Naive B cell (primary cell): ENCODE measurements at regions not wholly inside any gene's neighbourhood (a gene's known extent, or its start where the extent isn't known, plus 50 kb on each side); places are given as distances from the start of the nearest gene placed in this dataset.
"Not testable (repeated sequence)": the region's sequence is repeated elsewhere in the genome, so short reads cannot be mapped to it uniquely, and the experiment has no call there.

Experiments used
- ATAC-seq, 2 donors: fragments of 150-1000 bp; cut with Tn5 transposase; 2 replicates each; pipeline ENCODE4 v1.10.0; 2021; ENCODE audit warnings: low read depth in 2 of 2, mild to moderate bottlenecking in 2 of 2, moderate library complexity in 2 of 2
- DNase-seq: peaks from one replicate; pipeline ENCODE4 v3.0.0; 2022
- H3K27ac Mint-ChIP-seq, 6 donors: one replicate each; pipeline ENCODE4 v1.8.0; 2020 to 2022; ENCODE audit warnings: mild to moderate bottlenecking in 6 of 6, mixed read lengths in 6 of 6, moderate library complexity in 5 of 6, inconsistent platforms in 2 of 6
- H3K27me3 Mint-ChIP-seq, 3 donors: one replicate each; pipeline ENCODE4 v1.8.0; 2021 to 2022; ENCODE audit warnings: mixed read lengths in 3 of 3, mild to moderate bottlenecking in 1 of 3
- H3K36me3 Mint-ChIP-seq, 2 donors: one replicate each; pipeline ENCODE4 v1.8.0; 2020 to 2022; ENCODE audit warnings: mixed read lengths in 2 of 2, inconsistent platforms in 1 of 2, mild to moderate bottlenecking in 1 of 2
- H3K4me1 Mint-ChIP-seq, 3 donors: one replicate each; pipeline ENCODE4 v1.8.0; 2020 to 2022; ENCODE audit warnings: mixed read lengths in 3 of 3, inconsistent platforms in 1 of 3, mild to moderate bottlenecking in 1 of 3, moderate library complexity in 1 of 3
- H3K4me3 Mint-ChIP-seq, 8 donors: one replicate each; pipeline ENCODE4 v1.8.0; 2020 to 2022; ENCODE audit warnings: mild to moderate bottlenecking in 8 of 8, mixed read lengths in 8 of 8, moderate library complexity in 8 of 8, inconsistent platforms in 2 of 8
- H3K9me3 Mint-ChIP-seq, 7 donors: one replicate each; pipeline ENCODE4 v1.8.0; 2020 to 2022; ENCODE audit warnings: mixed read lengths in 7 of 7, mild to moderate bottlenecking in 5 of 7, inconsistent platforms in 2 of 7, moderate library complexity in 1 of 7

GRCh38 chr10:9028231-9028630, 973.7 kb downstream of the GATA3 start:
- peaks cover 0 to 3% (median 0%) of the 10 kb centered on the region in 3 donors for H3K27me3 Mint-ChIP-seq
- H3K4me3 Mint-ChIP-seq = no peak overlapping the region
- H3K36me3 Mint-ChIP-seq = no peaks in the 10 kb centered on the region
- peaks cover 0 to 6% (median 0%) of the 10 kb centered on the region in 7 donors for H3K9me3 Mint-ChIP-seq
- DNase-seq = no peak
- no peaks in the 10 kb centered on the region for H3K4me1 Mint-ChIP-seq
- no peak overlapping the region for H3K27ac Mint-ChIP-seq
- no peak for ATAC-seq

- H3K27me3 Mint-ChIP-seq = no peaks in the 10 kb centered on the region
- H3K4me3 Mint-ChIP-seq = no peak overlapping the region
- DNase-seq (no peak), ATAC-seq (no peak)
- H3K36me3 Mint-ChIP-seq = no peaks in the 10 kb centered on the region
- H3K9me3 Mint-ChIP-seq = peaks cover 6 to 13% (median 8%) of the 10 kb centered on the region in 7 donors
- no peak overlapping the region for H3K27ac Mint-ChIP-seq
- no peaks in the 10 kb centered on the region for H3K4me1 Mint-ChIP-seq
These were observed 980.9 kb downstream of the GATA3 start for GRCh38 chr10:9035355-9035754.

GRCh38 chr10:9036711-9037204, 982.3 kb downstream of the GATA3 start:
- no peaks in the 10 kb centered on the region for H3K36me3 Mint-ChIP-seq
- peaks cover 6 to 11% (median 8%) of the 10 kb centered on the region in 7 donors for H3K9me3 Mint-ChIP-seq
- H3K4me1 Mint-ChIP-seq = no peaks in the 10 kb centered on the region
- no peak overlapping the region for H3K27ac Mint-ChIP-seq
- DNase-seq = no peak
- no peak for ATAC-seq
- H3K4me3 Mint-ChIP-seq = no peak overlapping the region
- no peaks in the 10 kb centered on the region for H3K27me3 Mint-ChIP-seq

GRCh38 chr10:9038146-9038714, 983.7 kb downstream of the GATA3 start:
- H3K4me3 Mint-ChIP-seq = no peak overlapping the region
- no peaks in the 10 kb centered on the region for H3K36me3 Mint-ChIP-seq
- ATAC-seq (no peak), DNase-seq (no peak)
- H3K9me3 Mint-ChIP-seq = peaks cover 6 to 11% (median 8%) of the 10 kb centered on the region in 7 donors
- H3K27ac Mint-ChIP-seq = no peak overlapping the region
- H3K27me3 Mint-ChIP-seq = no peaks in the 10 kb centered on the region
- H3K4me1 Mint-ChIP-seq = no peaks in the 10 kb centered on the region

GRCh38 chr10:9043466-9043865, 989.0 kb downstream of the GATA3 start:
- DNase-seq (no peak), ATAC-seq (no peak)
- no peak overlapping the region for H3K27ac Mint-ChIP-seq
- no peak overlapping the region for H3K4me3 Mint-ChIP-seq
- H3K36me3 Mint-ChIP-seq = no peaks in the 10 kb centered on the region
- H3K27me3 Mint-ChIP-seq = no peaks in the 10 kb centered on the region
- no peaks in the 10 kb centered on the region for H3K4me1 Mint-ChIP-seq
- H3K9me3 Mint-ChIP-seq = peaks cover 0 to 15% (median 5%) of the 10 kb centered on the region in 7 donors

GRCh38 chr10:9045311-9045710, 990.8 kb downstream of the GATA3 start:
- H3K4me1 Mint-ChIP-seq = no peaks in the 10 kb centered on the region
- no peak overlapping the region for H3K27ac Mint-ChIP-seq
- no peak overlapping the region for H3K4me3 Mint-ChIP-seq
- no peaks in the 10 kb centered on the region for H3K27me3 Mint-ChIP-seq
- DNase-seq (no peak), ATAC-seq (no peak)
- H3K9me3 Mint-ChIP-seq = peaks cover 0 to 17% (median 8%) of the 10 kb centered on the region in 7 donors
- H3K36me3 Mint-ChIP-seq = no peaks in the 10 kb centered on the region

GRCh38 chr10:9051328-9051974, 997.0 kb downstream of the GATA3 start:
- Mint-ChIP-seq H3K27me3 (no peaks in the 10 kb centered on the region), H3K27ac (no peak overlapping the region), H3K36me3 (no peaks in the 10 kb centered on the region), H3K4me1 (no peaks in the 10 kb centered on the region), H3K4me3 (no peak overlapping the region), H3K9me3 (peaks cover 2 to 25% (median 8%) of the 10 kb centered on the region in 7 donors)
- DNase-seq (no peak), ATAC-seq (no peak)

GRCh38 chr10:9052767-9053166, 998.3 kb downstream of the GATA3 start:
- Mint-ChIP-seq H3K27me3 (no peaks in the 10 kb centered on the region), H3K9me3 (peaks cover 4 to 33% (median 14%) of the 10 kb centered on the region in 7 donors), H3K27ac (no peak overlapping the region), H3K4me3 (no peak overlapping the region), H3K4me1 (no peaks in the 10 kb centered on the region), H3K36me3 (no peaks in the 10 kb centered on the region)
- DNase-seq (no peak), ATAC-seq (no peak)

GRCh38 chr10:9056521-9056920, 1002.0 kb downstream of the GATA3 start:
- no peaks in the 10 kb centered on the region for H3K27me3 Mint-ChIP-seq
- peaks cover 4 to 26% (median 10%) of the 10 kb centered on the region in 7 donors for H3K9me3 Mint-ChIP-seq
- DNase-seq (no peak), ATAC-seq (no peak)
- no peak overlapping the region for H3K27ac Mint-ChIP-seq
- no peak overlapping the region for H3K4me3 Mint-ChIP-seq
- no peaks in the 10 kb centered on the region for H3K4me1 Mint-ChIP-seq
- no peaks in the 10 kb centered on the region for H3K36me3 Mint-ChIP-seq

GRCh38 chr10:9057293-9057692, 1002.8 kb downstream of the GATA3 start:
- ATAC-seq, H3K4me1 Mint-ChIP-seq, H3K27me3 Mint-ChIP-seq, H3K36me3 Mint-ChIP-seq, H3K27ac Mint-ChIP-seq, H3K4me3 Mint-ChIP-seq, DNase-seq: not testable (repeated sequence)
- H3K9me3 Mint-ChIP-seq = peaks cover 0 to 26% (median 10%) of the 10 kb centered on the region in 7 donors

GRCh38 chr10:9060314-9060713, 1005.8 kb downstream of the GATA3 start:
- no peaks in the 10 kb centered on the region for H3K4me1 Mint-ChIP-seq
- no peak overlapping the region for H3K27ac Mint-ChIP-seq
- DNase-seq (no peak), ATAC-seq (no peak)
- H3K36me3 Mint-ChIP-seq = no peaks in the 10 kb centered on the region
- H3K27me3 Mint-ChIP-seq = no peaks in the 10 kb centered on the region
- peaks cover 0 to 17% (median 7%) of the 10 kb centered on the region in 7 donors for H3K9me3 Mint-ChIP-seq
- H3K4me3 Mint-ChIP-seq = no peak overlapping the region

GRCh38 chr10:9061871-9062270, 1007.4 kb downstream of the GATA3 start:
- no peak for DNase-seq
- Mint-ChIP-seq H3K4me3 (no peak overlapping the region), H3K36me3 (no peaks in the 10 kb centered on the region), H3K4me1 (no peaks in the 10 kb centered on the region), H3K27me3 (no peaks in the 10 kb centered on the region), H3K27ac (no peak overlapping the region), H3K9me3 (peaks cover 0 to 8% (median 4%) of the 10 kb centered on the region in 7 donors)
- ATAC-seq = no peak

- Mint-ChIP-seq H3K27ac (no peak overlapping the region), H3K27me3 (no peaks in the 10 kb centered on the region), H3K4me3 (no peak overlapping the region), H3K36me3 (no peaks in the 10 kb centered on the region), H3K9me3 (peaks cover 0 to 4% (median 0%) of the 10 kb centered on the region in 7 donors), H3K4me1 (no peaks in the 10 kb centered on the region)
- ATAC-seq (no peak), DNase-seq (no peak)
These were observed 1011.7 kb downstream of the GATA3 start for GRCh38 chr10:9066152-9066551.

- Mint-ChIP-seq H3K27ac (no peak overlapping the region), H3K4me3 (no peak overlapping the region), H3K4me1 (no peaks in the 10 kb centered on the region), H3K36me3 (no peaks in the 10 kb centered on the region), H3K9me3 (peaks cover 0 to 4% (median 0%) of the 10 kb centered on the region in 7 donors), H3K27me3 (peaks cover 0 to 4% (median 0%) of the 10 kb centered on the region in 3 donors)
- DNase-seq (no peak), ATAC-seq (no peak)
These were observed 1013.5 kb downstream of the GATA3 start for GRCh38 chr10:9068003-9068402.
